ENCODE measurements at regions not wholly inside any gene's neighbourhood (a gene's known extent, or its start where the extent isn't known, plus 50 kb on each side); places are given as distances from the start of the nearest gene placed in this dataset.

DNA sequence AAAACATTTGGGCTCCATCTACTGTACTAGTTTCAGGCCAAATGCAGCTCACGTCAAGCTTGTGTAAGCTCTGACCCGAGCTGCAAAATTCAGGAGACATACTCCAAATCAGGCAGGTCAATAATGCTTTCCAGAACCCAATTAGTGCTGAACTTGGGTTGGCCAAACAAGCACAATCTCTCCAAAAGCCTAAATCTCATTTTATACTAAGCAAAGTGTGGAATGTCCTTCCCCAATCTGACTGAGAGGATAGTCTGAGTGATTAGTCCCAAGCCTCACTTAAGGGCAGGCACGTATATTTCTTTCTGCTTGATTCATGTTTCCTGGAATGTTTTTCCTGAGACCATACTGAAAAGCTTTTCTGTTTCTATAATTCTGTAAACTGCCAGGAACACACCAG, 79.9 kb downstream of the NKX6-1 start:
- H3K4ac ChIP-seq (ENCODE audit: low read depth, low read length) = no peak overlapping the region
- TF ChIP-seq MAFK (IDR thresholded peaks at IDR 0.05; ENCODE audit: low read depth, low read length) (no peak), NFE2L2 (IDR thresholded peaks at IDR 0.05; ENCODE audit: low read depth, low read length) (no peak), FOS (IDR thresholded peaks at IDR 0.05; ENCODE audit: low read depth, low read length) (no peak), CHD1 (IDR thresholded peaks at IDR 0.05; ENCODE audit: low read depth, low read length) (no peak), MAZ (IDR thresholded peaks at IDR 0.05; ENCODE audit: borderline replicate concordance, low read depth, low read length) (no peak), RFX5 (IDR thresholded peaks at IDR 0.05; ENCODE audit: low read depth, low read length) (no peak), RCOR1 (IDR thresholded peaks at IDR 0.05; ENCODE audit: insufficient replicate concordance, low read length) (no peak), RAD21 (IDR thresholded peaks at IDR 0.05; ENCODE audit: low read length) (no peak), MXI1 (IDR thresholded peaks at IDR 0.05; ENCODE audit: borderline replicate concordance, low read depth, low read length) (no peak), BHLHE40 (IDR thresholded peaks at IDR 0.05; ENCODE audit: low read depth, low read length) (no peak), SMC3 (IDR thresholded peaks at IDR 0.05; ENCODE audit: low read depth, low read length) (no peak), USF2 (IDR thresholded peaks at IDR 0.05; ENCODE audit: low read depth, low read length) (no peak), POLR2A (IDR thresholded peaks at IDR 0.05; ENCODE audit: low read depth, low read length) (no peak), CEBPB (IDR thresholded peaks at IDR 0.05; ENCODE audit: low read depth, low read length) (no peak)
- TF ChIP-seq, protein P1, sequence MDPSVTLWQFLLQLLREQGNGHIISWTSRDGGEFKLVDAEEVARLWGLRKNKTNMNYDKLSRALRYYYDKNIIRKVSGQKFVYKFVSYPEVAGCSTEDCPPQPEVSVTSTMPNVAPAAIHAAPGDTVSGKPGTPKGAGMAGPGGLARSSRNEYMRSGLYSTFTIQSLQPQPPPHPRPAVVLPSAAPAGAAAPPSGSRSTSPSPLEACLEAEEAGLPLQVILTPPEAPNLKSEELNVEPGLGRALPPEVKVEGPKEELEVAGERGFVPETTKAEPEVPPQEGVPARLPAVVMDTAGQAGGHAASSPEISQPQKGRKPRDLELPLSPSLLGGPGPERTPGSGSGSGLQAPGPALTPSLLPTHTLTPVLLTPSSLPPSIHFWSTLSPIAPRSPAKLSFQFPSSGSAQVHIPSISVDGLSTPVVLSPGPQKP (IDR thresholded peaks at IDR 0.05; ENCODE audit: borderline replicate concordance, low read depth, low read length) = no peak
- TF ChIP-seq, protein P2, sequence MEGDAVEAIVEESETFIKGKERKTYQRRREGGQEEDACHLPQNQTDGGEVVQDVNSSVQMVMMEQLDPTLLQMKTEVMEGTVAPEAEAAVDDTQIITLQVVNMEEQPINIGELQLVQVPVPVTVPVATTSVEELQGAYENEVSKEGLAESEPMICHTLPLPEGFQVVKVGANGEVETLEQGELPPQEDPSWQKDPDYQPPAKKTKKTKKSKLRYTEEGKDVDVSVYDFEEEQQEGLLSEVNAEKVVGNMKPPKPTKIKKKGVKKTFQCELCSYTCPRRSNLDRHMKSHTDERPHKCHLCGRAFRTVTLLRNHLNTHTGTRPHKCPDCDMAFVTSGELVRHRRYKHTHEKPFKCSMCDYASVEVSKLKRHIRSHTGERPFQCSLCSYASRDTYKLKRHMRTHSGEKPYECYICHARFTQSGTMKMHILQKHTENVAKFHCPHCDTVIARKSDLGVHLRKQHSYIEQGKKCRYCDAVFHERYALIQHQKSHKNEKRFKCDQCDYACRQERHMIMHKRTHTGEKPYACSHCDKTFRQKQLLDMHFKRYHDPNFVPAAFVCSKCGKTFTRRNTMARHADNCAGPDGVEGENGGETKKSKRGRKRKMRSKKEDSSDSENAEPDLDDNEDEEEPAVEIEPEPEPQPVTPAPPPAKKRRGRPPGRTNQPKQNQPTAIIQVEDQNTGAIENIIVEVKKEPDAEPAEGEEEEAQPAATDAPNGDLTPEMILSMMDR (conservative IDR thresholded peaks at IDR 0.05; ENCODE audit: low read depth, low read length) = no peak
- no peak overlapping the region for H3K4me2 ChIP-seq (ENCODE audit: low read depth, low read length)
- H3K79me1 ChIP-seq (ENCODE audit: low read depth in 1 of 2, low read length in 2 of 2) = no peaks in the 10 kb centered on the region
- intact Hi-C loops (cut with micrococcal nuclease) = no loop called here
- BruUV-seq (replicated peaks) = no TSS peak
- no peak for DNase-seq
- no peak for ATAC-seq (ENCODE audit: low read depth)
- ChIA-PET POLR2A (ENCODE audit: unreplicated experiment) (no interaction called here), CTCF (no interaction called here)
- H2BK15ac ChIP-seq (ENCODE audit: low read depth, low read length) = no peak overlapping the region
- no peak overlapping the region for H3K9ac ChIP-seq (ENCODE audit: low read depth, low read length)
- no peaks in the 10 kb centered on the region for H3K9me1 ChIP-seq (ENCODE audit: insufficient read depth, low read length)
- H4K5ac ChIP-seq (ENCODE audit: low read depth, low read length) = no peak overlapping the region
- H4K91ac ChIP-seq (ENCODE audit: insufficient read depth, low read depth, low read length) = no peak overlapping the region
- dilution Hi-C loops (cut with HindIII; ENCODE audit: low sequenced_read_pairs, unreplicated experiment) = no loop called here
- in situ Hi-C loops (cut with MboI; ENCODE audit: low sequenced_read_pairs) = no loop called here
- no peak overlapping the region for H3K4me3 ChIP-seq (ENCODE audit: insufficient read depth, low read depth, low read length)
- H2AK9ac ChIP-seq (replicated peaks; ENCODE audit: low read depth, low read length, poor library complexity) = no peak overlapping the region
- no peak overlapping the region for H2BK5ac ChIP-seq (ENCODE audit: low read depth, low read length, poor library complexity, severe bottlenecking)
- H2AK5ac ChIP-seq (ENCODE audit: low read depth, low read length) = no peak overlapping the region
- H3K56ac ChIP-seq (ENCODE audit: extremely low read depth, insufficient read depth, low read length) = no peak overlapping the region
- WGBS, 2 experiments (ENCODE audit: extremely low coverage in 2 of 2, insufficient read length in 1 of 2) = 17% methylated on average over 1 of the region's 3 CpGs; no CpG with 5 or more reads in 1 of the 2 experiments
- H2BK20ac ChIP-seq (ENCODE audit: low read depth, low read length) = no peak overlapping the region
- no peaks in the 10 kb centered on the region for H4K20me1 ChIP-seq (ENCODE audit: insufficient read depth, low read length)
- H3K36me3 ChIP-seq (ENCODE audit: control insufficient read depth, insufficient read depth, low read length) = no peaks in the 10 kb centered on the region
- no peaks in the 10 kb centered on the region for H3K9me3 ChIP-seq (ENCODE audit: control insufficient read depth, insufficient read depth, low read length)
- no peak overlapping the region for H3K27ac ChIP-seq (ENCODE audit: insufficient read depth, low read length)
- no peak overlapping the region for H3K14ac ChIP-seq (replicated peaks; ENCODE audit: low read depth, low read length)
- no peak overlapping the region for H3K23ac ChIP-seq (ENCODE audit: low read depth, low read length)
- H3K4me1 ChIP-seq (ENCODE audit: control insufficient read depth, insufficient read depth, low read length) = no peaks in the 10 kb centered on the region
- no peak overlapping the region for H2BK120ac ChIP-seq (ENCODE audit: low read depth, low read length)
- H2AFZ ChIP-seq (replicated peaks; ENCODE audit: low read length, poor library complexity) = no peak overlapping the region
- no peak overlapping the region for H4K8ac ChIP-seq (ENCODE audit: low read depth in 2 of 2, low read length in 2 of 2)
- no peak overlapping the region for H3K18ac ChIP-seq (ENCODE audit: low read depth, low read length)
- H3K27me3 ChIP-seq (ENCODE audit: control insufficient read depth, insufficient read depth, low read length) = no peaks in the 10 kb centered on the region

Measured in IMR-90 (cell line).